ENCODE measurements at regions not wholly inside any gene's neighbourhood (a gene's known extent, or its start where the extent isn't known, plus 50 kb on each side); places are given as distances from the start of the nearest gene placed in this dataset.

- no peak overlapping the region for H3K4me3 ChIP-seq
- ChIA-PET CTCF (interaction anchor here (0.8 to 2.1 kb wide), 3 partner anchors 9 to 26 kb away, joined by 3 to 8 read pairs (median 4); no protein-coding TSS in a partner anchor), SMC1A (ENCODE audit: uncharacterized antibody, unreplicated experiment) (no interaction called here), RAD21 (ENCODE audit: unreplicated experiment) (no interaction called here), POLR2A (no interaction called here)
- DNase-seq (ENCODE audit: low read depth, low spot score) (no peak), FAIRE-seq (no peak), ATAC-seq (no peak)
- intact Hi-C loops (cut with micrococcal nuclease; ENCODE audit: unreplicated experiment): no loop called here
- H3K4me1 ChIP-seq (ENCODE audit: control insufficient read depth, insufficient read depth, low read length): no peaks in the 10 kb centered on the region
- H3K36me3 ChIP-seq (ENCODE audit: control insufficient read depth in 2 of 2, insufficient read depth in 2 of 2, low read length in 1 of 2): no peaks in the 10 kb centered on the region
- H3K9ac ChIP-seq (ENCODE audit: control insufficient read depth, insufficient read depth, low read length): no peak overlapping the region
- no peaks in the 10 kb centered on the region for H3K9me3 ChIP-seq (replicated peaks; ENCODE audit: control insufficient read depth, insufficient read depth, low read length)
- BruUV-seq (replicated peaks): no TSS peak
- in situ Hi-C loops (cut with MboI): no loop called here
- no peak overlapping the region for H3K4me2 ChIP-seq (ENCODE audit: control insufficient read depth, insufficient read depth)
- no peaks in the 10 kb centered on the region for H3K27me3 ChIP-seq (replicated peaks in 1 of 2; ENCODE audit: control insufficient read depth in 2 of 2, insufficient read depth in 2 of 2, low read length in 1 of 2)
- 24% methylated on average over 2 of the region's 2 CpGs for WGBS (ENCODE audit: insufficient coverage, insufficient replicate concordance, low lambda C conversion rate, missing lambda C conversion rate)
- no peak overlapping the region for H2AFZ ChIP-seq (ENCODE audit: control insufficient read depth, low read depth, low read length)
- TF ChIP-seq ELK1 (IDR thresholded peaks at IDR 0.05; ENCODE audit: low read depth, low read length) (no peak), PRDM15 (CRISPR knock-in tag; IDR thresholded peaks at IDR 0.05) (no peak), EED (IDR thresholded peaks at IDR 0.05; ENCODE audit: low read depth) (no peak), ASH2L (IDR thresholded peaks at IDR 0.05; ENCODE audit: borderline replicate concordance, low read depth) (no peak), REST (IDR thresholded peaks at IDR 0.05; ENCODE audit: low read depth, low read length) (no peak), IKZF2 (IDR thresholded peaks at IDR 0.05) (no peak), WRNIP1 (IDR thresholded peaks at IDR 0.05; ENCODE audit: borderline replicate concordance, low read depth, low read length) (no peak), PML (IDR thresholded peaks at IDR 0.05; ENCODE audit: low read length) (no peak), PAX8 (IDR thresholded peaks at IDR 0.05) (no peak), CREB1 (IDR thresholded peaks at IDR 0.05; ENCODE audit: low read depth) (no peak)
- no peak overlapping the region for H3K27ac ChIP-seq (ENCODE audit: control insufficient read depth, insufficient read depth)
- H3K79me2 ChIP-seq (ENCODE audit: control insufficient read depth, insufficient read depth, low read length): no peaks in the 10 kb centered on the region
- H4K20me1 ChIP-seq (ENCODE audit: control insufficient read depth, insufficient read depth): no peaks in the 10 kb centered on the region
Measured at GRCh38 chr1:220322570-220322969, 50.3 kb upstream of the RAB3GAP2 start.
